ENCODE measurements at regions not wholly inside any gene's neighbourhood (a gene's known extent, or its start where the extent isn't known, plus 50 kb on each side); places are given as distances from the start of the nearest gene placed in this dataset.

DNA sequence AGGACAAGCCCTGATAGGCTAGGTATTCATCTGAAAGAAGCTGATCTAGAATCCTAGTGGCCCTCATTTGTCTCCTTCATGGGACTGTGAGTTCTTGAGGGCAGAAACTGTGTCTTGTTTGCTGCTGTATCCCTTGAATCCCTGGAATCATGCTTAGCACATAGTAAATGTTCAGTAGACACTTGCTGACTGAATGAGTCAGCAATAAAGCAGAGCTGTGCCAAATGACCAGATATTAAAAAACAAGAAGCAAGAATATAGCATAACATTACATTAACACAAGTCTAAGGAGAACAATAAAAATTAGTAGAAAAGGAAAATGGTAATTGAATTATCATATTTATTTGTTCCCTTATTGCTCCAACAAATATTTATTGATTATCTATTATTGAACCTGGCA, 420.5 kb downstream of the ZSWIM6 start:
- TF ChIP-seq POLR2A (IDR thresholded peaks at IDR 0.05; ENCODE audit: low read depth, low read length): no peak
- TF ChIP-seq MYC (IDR thresholded peaks at IDR 0.05; ENCODE audit: low read depth, low read length): no peak
